ENCODE measurements at regions not wholly inside any gene's neighbourhood (a gene's known extent, or its start where the extent isn't known, plus 50 kb on each side); places are given as distances from the start of the nearest gene placed in this dataset.

DNA sequence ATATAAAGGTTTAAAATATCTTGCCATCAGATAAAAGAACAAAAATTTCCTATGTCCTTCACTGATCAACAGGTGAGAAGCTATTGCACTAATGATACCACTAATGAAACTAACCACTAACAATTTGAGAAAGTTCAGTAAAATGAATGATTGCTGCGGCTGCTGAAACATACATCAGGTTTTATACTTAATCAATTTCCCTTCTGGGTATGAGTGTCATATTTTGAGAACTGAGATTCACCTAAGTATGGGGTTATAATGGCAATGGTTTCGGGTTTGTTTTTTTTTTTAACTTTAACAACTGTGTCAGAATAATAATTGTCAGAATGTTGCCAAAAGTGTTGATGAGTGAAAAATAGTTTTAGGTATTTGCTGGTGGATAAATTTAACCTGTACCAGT lies 151.3 kb upstream of the SLC39A10 start:
- Histone ChIP-seq H4K20me1 (ENCODE audit: insufficient read depth, low read length) (no peaks in the 10 kb centered on the region), H3K9me3 (ENCODE audit: low read depth, low read length) (no peaks in the 10 kb centered on the region), H3K27me3 (ENCODE audit: insufficient read depth, low read length) (no peaks in the 10 kb centered on the region), H2AFZ (ENCODE audit: low read length) (no peak overlapping the region), H3K79me2 (ENCODE audit: insufficient read depth, low read length) (no peaks in the 10 kb centered on the region), H3K36me3 (ENCODE audit: insufficient read depth, low read length) (no peaks in the 10 kb centered on the region), H3K4me3 (ENCODE audit: insufficient read depth, low read length) (no peak overlapping the region), H3K4me2 (ENCODE audit: insufficient read depth, low read length) (no peak overlapping the region), H3K4me1 (ENCODE audit: insufficient read depth, low read length) (no peaks in the 10 kb centered on the region), H3K27ac (ENCODE audit: low read depth, low read length) (no peak overlapping the region)
- TF ChIP-seq, protein P1, sequence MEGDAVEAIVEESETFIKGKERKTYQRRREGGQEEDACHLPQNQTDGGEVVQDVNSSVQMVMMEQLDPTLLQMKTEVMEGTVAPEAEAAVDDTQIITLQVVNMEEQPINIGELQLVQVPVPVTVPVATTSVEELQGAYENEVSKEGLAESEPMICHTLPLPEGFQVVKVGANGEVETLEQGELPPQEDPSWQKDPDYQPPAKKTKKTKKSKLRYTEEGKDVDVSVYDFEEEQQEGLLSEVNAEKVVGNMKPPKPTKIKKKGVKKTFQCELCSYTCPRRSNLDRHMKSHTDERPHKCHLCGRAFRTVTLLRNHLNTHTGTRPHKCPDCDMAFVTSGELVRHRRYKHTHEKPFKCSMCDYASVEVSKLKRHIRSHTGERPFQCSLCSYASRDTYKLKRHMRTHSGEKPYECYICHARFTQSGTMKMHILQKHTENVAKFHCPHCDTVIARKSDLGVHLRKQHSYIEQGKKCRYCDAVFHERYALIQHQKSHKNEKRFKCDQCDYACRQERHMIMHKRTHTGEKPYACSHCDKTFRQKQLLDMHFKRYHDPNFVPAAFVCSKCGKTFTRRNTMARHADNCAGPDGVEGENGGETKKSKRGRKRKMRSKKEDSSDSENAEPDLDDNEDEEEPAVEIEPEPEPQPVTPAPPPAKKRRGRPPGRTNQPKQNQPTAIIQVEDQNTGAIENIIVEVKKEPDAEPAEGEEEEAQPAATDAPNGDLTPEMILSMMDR (IDR thresholded peaks at IDR 0.05; ENCODE audit: extremely low read depth, low read depth, low read length): no peak
- no peak for DNase-seq (ENCODE audit: insufficient read length, low spot score, missing footprints)

GRCh38 chr2:195503208-195503607 lies 153.8 kb upstream of the SLC39A10 start:
- H3K4me3 ChIP-seq (ENCODE audit: insufficient read depth, low read length): no peak overlapping the region

GRCh38 chr2:195501746-195502145 lies 155.3 kb upstream of the SLC39A10 start:
- Histone ChIP-seq H3K4me3 (ENCODE audit: insufficient read depth, low read length) (no peak overlapping the region), H2AFZ (ENCODE audit: low read length) (no peak overlapping the region), H3K27me3 (ENCODE audit: insufficient read depth, low read length) (no peaks in the 10 kb centered on the region), H4K20me1 (ENCODE audit: insufficient read depth, low read length) (no peaks in the 10 kb centered on the region), H3K9me3 (ENCODE audit: low read depth, low read length) (no peaks in the 10 kb centered on the region), H3K4me1 (ENCODE audit: insufficient read depth, low read length) (peaks cover 14% of the 10 kb centered on the region), H3K79me2 (ENCODE audit: insufficient read depth, low read length) (no peaks in the 10 kb centered on the region), H3K36me3 (ENCODE audit: insufficient read depth, low read length) (no peaks in the 10 kb centered on the region), H3K27ac (ENCODE audit: low read depth, low read length) (no peak overlapping the region), H3K4me2 (ENCODE audit: insufficient read depth, low read length) (no peak overlapping the region)
- DNase-seq (ENCODE audit: insufficient read length, low spot score, missing footprints): no peak
- TF ChIP-seq, protein P1 (IDR thresholded peaks at IDR 0.05; ENCODE audit: extremely low read depth, low read depth, low read length): no peak

More at GRCh38 chr2:195503208-195503607, 153.8 kb upstream of the SLC39A10 start:
- Histone ChIP-seq H4K20me1 (ENCODE audit: insufficient read depth, low read length) (no peaks in the 10 kb centered on the region), H3K9me3 (ENCODE audit: low read depth, low read length) (no peaks in the 10 kb centered on the region), H3K27ac (ENCODE audit: low read depth, low read length) (no peak overlapping the region), H3K27me3 (ENCODE audit: insufficient read depth, low read length) (no peaks in the 10 kb centered on the region), H3K36me3 (ENCODE audit: insufficient read depth, low read length) (no peaks in the 10 kb centered on the region), H3K4me1 (ENCODE audit: insufficient read depth, low read length) (peaks cover 14% of the 10 kb centered on the region), H2AFZ (ENCODE audit: low read length) (no peak overlapping the region), H3K4me2 (ENCODE audit: insufficient read depth, low read length) (no peak overlapping the region), H3K79me2 (ENCODE audit: insufficient read depth, low read length) (no peaks in the 10 kb centered on the region)
- no peak for DNase-seq (ENCODE audit: insufficient read length, low spot score, missing footprints)
- TF ChIP-seq, protein P1 (IDR thresholded peaks at IDR 0.05; ENCODE audit: extremely low read depth, low read depth, low read length): no peak

DNA sequence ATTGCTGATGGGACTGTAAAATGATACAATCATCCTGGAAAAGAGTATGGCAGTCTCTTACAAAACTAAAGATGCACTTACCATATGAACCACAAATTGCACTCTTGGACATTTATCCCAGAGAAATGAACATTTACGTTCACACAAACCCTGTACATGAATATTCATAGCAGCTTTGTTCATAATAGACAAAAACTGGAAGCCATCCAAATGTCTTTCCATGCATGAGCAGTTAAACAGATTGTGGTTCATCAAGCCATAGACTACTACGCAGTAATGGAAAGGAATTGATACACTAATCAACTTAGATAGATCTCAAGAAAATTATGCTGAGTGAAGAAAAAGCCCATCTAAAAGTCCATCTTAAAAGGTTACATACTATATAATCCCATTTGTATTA lies 156.1 kb upstream of the SLC39A10 start:
- TF ChIP-seq, protein P1 (IDR thresholded peaks at IDR 0.05; ENCODE audit: extremely low read depth, low read depth, low read length): no peak
- H4K20me1 ChIP-seq (ENCODE audit: insufficient read depth, low read length): no peaks in the 10 kb centered on the region
- H3K4me2 ChIP-seq (ENCODE audit: insufficient read depth, low read length): no peak overlapping the region
- H3K27me3 ChIP-seq (ENCODE audit: insufficient read depth, low read length): no peaks in the 10 kb centered on the region
- H3K27ac ChIP-seq (ENCODE audit: low read depth, low read length): no peak overlapping the region
- no peak overlapping the region for H3K4me3 ChIP-seq (ENCODE audit: insufficient read depth, low read length)
- peaks cover 14% of the 10 kb centered on the region for H3K4me1 ChIP-seq (ENCODE audit: insufficient read depth, low read length)
- DNase-seq (ENCODE audit: insufficient read length, low spot score, missing footprints): no peak
- H2AFZ ChIP-seq (ENCODE audit: low read length): no peak overlapping the region
- H3K79me2 ChIP-seq (ENCODE audit: insufficient read depth, low read length): no peaks in the 10 kb centered on the region
- no peaks in the 10 kb centered on the region for H3K36me3 ChIP-seq (ENCODE audit: insufficient read depth, low read length)
- no peaks in the 10 kb centered on the region for H3K9me3 ChIP-seq (ENCODE audit: low read depth, low read length)

Data from osteoblast (primary cell).